SK-N-SH treated with all-trans-retinoic acid at 6 μM for 48 hours (cell line): ENCODE measurements at regions not wholly inside any gene's neighbourhood (a gene's known extent, or its start where the extent isn't known, plus 50 kb on each side); places are given as distances from the start of the nearest gene placed in this dataset.

Experiments
- ATAC-seq: fragments of 200-7000 bp; cut with Tn5 transposase; 3 replicates; pipeline ENCODE4 v1.9.1; 2020; ENCODE audit warnings: mild to moderate bottlenecking, moderate library complexity
- ARNTL ChIP-seq: fragments of 450-650 bp; formaldehyde crosslinking; IDR thresholded peaks from 2 replicates; pipeline ENCODE4 v1.5.0; 2020; ENCODE audit warnings: low read depth, mild to moderate bottlenecking, moderate library complexity, borderline replicate concordance
- BACH2 ChIP-seq: fragments of 250-450 bp; sonication (Bioruptor Pico); IDR thresholded peaks from 2 replicates; pipeline ENCODE4 v1.9.0; 2021; ENCODE audit warnings: mild to moderate bottlenecking, borderline replicate concordance
- CREB5 ChIP-seq: fragments of 250-450 bp; sonication (Bioruptor Pico); IDR thresholded peaks from 2 replicates; pipeline ENCODE4 v1.5.1; 2020; ENCODE audit warnings: low read depth, mild to moderate bottlenecking, moderate library complexity
- CSDC2 ChIP-seq: fragments of 250-450 bp; sonication (Bioruptor Pico); IDR thresholded peaks from 2 replicates; pipeline ENCODE4 v1.5.0; 2020; ENCODE audit warnings: mild to moderate bottlenecking, moderate library complexity
- ESRRG ChIP-seq: fragments of 250-450 bp; sonication (Bioruptor Pico); IDR thresholded peaks from 2 replicates; pipeline ENCODE4 v1.6.1; 2021; ENCODE audit warnings: mild to moderate bottlenecking
- OSR1 ChIP-seq: fragments of 250-450 bp; sonication (Bioruptor Pico); IDR thresholded peaks from 2 replicates; pipeline ENCODE4 v1.8.0; 2022; ENCODE audit warnings: moderate library complexity, mild to moderate bottlenecking, inconsistent platforms
- PATZ1 ChIP-seq: fragments of 250-450 bp; sonication (Bioruptor Pico); IDR thresholded peaks from 2 replicates; pipeline ENCODE4 v1.8.0; 2020; ENCODE audit warnings: mild to moderate bottlenecking, moderate library complexity, borderline replicate concordance
- SNAI2 ChIP-seq: fragments of 250-450 bp; sonication (Bioruptor Pico); IDR thresholded peaks from 2 replicates; pipeline ENCODE4 v1.5.0; 2020; ENCODE audit warnings: mild to moderate bottlenecking, moderate library complexity
- TCF4 ChIP-seq: fragments of 250-450 bp; sonication (Bioruptor Pico); IDR thresholded peaks from 2 replicates; pipeline ENCODE4 v1.8.0; 2021; ENCODE audit warnings: mild to moderate bottlenecking, moderate library complexity, borderline replicate concordance
- TOX ChIP-seq: fragments of 250-450 bp; sonication (Bioruptor Pico); IDR thresholded peaks from 2 replicates; pipeline ENCODE4 v1.8.0; 2021; ENCODE audit warnings: mild to moderate bottlenecking, moderate library complexity, borderline replicate concordance
- TSHZ2 ChIP-seq: fragments of 250-450 bp; sonication (Bioruptor Pico); IDR thresholded peaks from 2 replicates; pipeline ENCODE4 v1.5.0; 2020; ENCODE audit warnings: mild to moderate bottlenecking, moderate library complexity
- ZC3H10 ChIP-seq: fragments of 250-450 bp; sonication (Bioruptor Pico); IDR thresholded peaks from 2 replicates; pipeline ENCODE4 v1.5.1; 2021; ENCODE audit warnings: mild to moderate bottlenecking, moderate library complexity
- ZFP3 ChIP-seq: fragments of 250-450 bp; sonication (Bioruptor Pico); IDR thresholded peaks from 2 replicates; pipeline ENCODE4 v1.5.0; 2020; ENCODE audit warnings: mild to moderate bottlenecking, moderate library complexity
- ZFP30 ChIP-seq: fragments of 450-650 bp; formaldehyde crosslinking; IDR thresholded peaks from 2 replicates; pipeline ENCODE4 v1.5.0; 2022; ENCODE audit warnings: mild to moderate bottlenecking, moderate library complexity
- ZNF565 ChIP-seq: fragments of 450-650 bp; formaldehyde crosslinking; conservative IDR thresholded peaks from 2 replicates; pipeline ENCODE4 v1.5.0; 2020; ENCODE audit warnings: low read depth, mild to moderate bottlenecking, moderate library complexity
- ZNF70 ChIP-seq: fragments of 450-650 bp; formaldehyde crosslinking; IDR thresholded peaks from 2 replicates; pipeline ENCODE4 v1.5.0; 2020; ENCODE audit warnings: mild to moderate bottlenecking, moderate library complexity

- no peak for TF ChIP-seq TSHZ2 (CRISPR knock-in tag)
- TF ChIP-seq CREB5 (CRISPR knock-in tag) = no peak
- TF ChIP-seq ZNF565 (CRISPR knock-in tag) = no peak
- TF ChIP-seq PATZ1 (CRISPR knock-in tag) = no peak
These were observed 85.8 kb upstream of the TMPRSS2 start (continued) for GRCh38 chr21:41593760-41594138.

GRCh38 chr21:41593051-41593759 lies 85.2 kb upstream of the TMPRSS2 start:
- ATAC-seq = no peak
- TF ChIP-seq ZFP3 (CRISPR knock-in tag) (no peak), TCF4 (CRISPR knock-in tag) (no peak), CREB5 (CRISPR knock-in tag) (no peak)
- TF ChIP-seq, all 23 proteins: peak for 0

GRCh38 chr21:41589620-41590175 lies 81.7 kb upstream of the TMPRSS2 start:
- no peak for ATAC-seq
- TF ChIP-seq ZFP3 (CRISPR knock-in tag) = no peak
- TF ChIP-seq ZC3H10 (CRISPR knock-in tag) = no peak
- no peak for TF ChIP-seq PATZ1 (CRISPR knock-in tag)
- TF ChIP-seq OSR1 (CRISPR knock-in tag) = no peak
- TF ChIP-seq ZFP30 = no peak
- TF ChIP-seq ARNTL (CRISPR knock-in tag) = no peak
- no peak for TF ChIP-seq CSDC2 (CRISPR knock-in tag)
- no peak for TF ChIP-seq TSHZ2 (CRISPR knock-in tag)
- no peak for TF ChIP-seq ZNF565 (CRISPR knock-in tag)
- no peak for TF ChIP-seq TOX
- TF ChIP-seq ESRRG (CRISPR knock-in tag) = no peak
- TF ChIP-seq BACH2 (CRISPR knock-in tag) = no peak
- TF ChIP-seq SNAI2 (CRISPR knock-in tag) = no peak
- no peak for TF ChIP-seq TCF4 (CRISPR knock-in tag)
- no peak for TF ChIP-seq ZNF70
